Motor neuron (in vitro differentiated cells): ENCODE measurements at regions not wholly inside any gene's neighbourhood (a gene's known extent, or its start where the extent isn't known, plus 50 kb on each side); places are given as distances from the start of the nearest gene placed in this dataset.

Experiments
- ATAC-seq, 8 experiments: fragments of 200-7000 bp; cut with Tn5 transposase; replicated peaks in 6 of 8; 2 replicates each; pipeline ENCODE4 v1.8.0; 2021; ENCODE audit warnings: mild to moderate bottlenecking in 8 of 8, moderate library complexity in 8 of 8
- H3K27ac ChIP-seq, 2 donors: fragments of 250-450 bp; sonication (Bioruptor Pico); 2 replicates each; pipeline ENCODE4 v1.9.0; 2021; ENCODE audit warnings: antibody characterized with exemption in 2 of 2, mild to moderate bottlenecking in 2 of 2, moderate library complexity in 1 of 2
- H3K4me1 ChIP-seq, 2 donors: fragments of 250-450 bp; sonication (Bioruptor Pico); replicated peaks in 1 of 2; 2 replicates each; pipeline ENCODE4 v1.6.1; 2021; ENCODE audit warnings: antibody characterized with exemption in 2 of 2, mild to moderate bottlenecking in 2 of 2, moderate library complexity in 1 of 2
- H3K4me3 ChIP-seq, 5 donors: fragments of 250-450 bp; sonication (Bioruptor Pico); 2 replicates each; pipeline ENCODE4 v1.9.0; 2021; ENCODE audit warnings: antibody characterized with exemption in 5 of 5, mild to moderate bottlenecking in 5 of 5, moderate library complexity in 4 of 5
- WGBS, 10 experiments: fragments of 450-650 bp; shearing (Covaris generic); methylation state at CpG; one replicate each; pipeline ENCODE4 v1.0.0; 2022; 5-methylcytosine and 5-hydroxymethylcytosine counted together
- in situ Hi-C, 9 experiments: fragments of 400-800 bp; cut with MboI; loops; one replicate each; pipeline ENCODE4 v1.15.0; 2021; ENCODE audit warnings: low sequenced_read_pairs in 9 of 9, low pct_unique_long_range_greater_than_20kb in 2 of 9; ENCODE audit not compliant: unreplicated experiment in 9 of 9

GRCh38 chr2:236658974-236659757, 89.5 kb downstream of the ACKR3 start:
- Histone ChIP-seq H3K4me3 (no peak overlapping the region), H3K27ac (no peak overlapping the region), H3K4me1 (peaks cover 18 to 19% of the 10 kb centered on the region in 2 donors)
- in situ Hi-C loops = no loop called here
- 58 to 100% (median 86%) methylated on average over 2 to 14 of the region's 16 CpGs; no CpG with 5 or more reads in 1 of the 10 experiments for WGBS, 10 experiments
- ATAC-seq = no peak

- H3K27ac ChIP-seq = no peak overlapping the region
- WGBS, 10 experiments = 0 to 80% (median 60%) methylated on average over 1 to 4 of the region's 5 CpGs; no CpG with 5 or more reads in 5 of the 10 experiments
- ATAC-seq = peak; percentile 39 to 99 (median 96)
These were observed 90.1 kb downstream of the ACKR3 start for GRCh38 chr2:236659758-236660150.

GRCh38 chr2:236661061-236661761, 91.6 kb downstream of the ACKR3 start:
- in situ Hi-C loops = no loop called here
- Histone ChIP-seq H3K4me3 (no peak overlapping the region), H3K27ac (no peak overlapping the region), H3K4me1 (peaks cover 18 to 19% of the 10 kb centered on the region in 2 donors)
- peak in 3 of 8 experiments; percentile 18 to 23 (median 21) for ATAC-seq
- 0 to 80% (median 37%) methylated on average over 1 to 3 of the region's 4 CpGs; no CpG with 5 or more reads in 4 of the 10 experiments for WGBS, 10 experiments

More at GRCh38 chr2:236659758-236660150, 90.1 kb downstream of the ACKR3 start:
- H3K4me3 ChIP-seq = no peak overlapping the region
- H3K4me1 ChIP-seq = peaks cover 18 to 19% of the 10 kb centered on the region in 2 donors
- in situ Hi-C loops = no loop called here

GRCh38 chr2:236661762-236662110, 92.1 kb downstream of the ACKR3 start:
- 20 to 83% (median 46%) methylated on average over 1 to 2 of the region's 2 CpGs; no CpG with 5 or more reads in 4 of the 10 experiments for WGBS, 10 experiments
- Histone ChIP-seq H3K4me1 (peaks cover 18 to 19% of the 10 kb centered on the region in 2 donors), H3K27ac (no peak overlapping the region), H3K4me3 (no peak overlapping the region)
- no peak for ATAC-seq
- in situ Hi-C loops = no loop called here

- no peak overlapping the region for H3K4me3 ChIP-seq
- no peak overlapping the region for H3K27ac ChIP-seq
- peaks cover 18 to 19% of the 10 kb centered on the region in 2 donors for H3K4me1 ChIP-seq
- in situ Hi-C loops = no loop called here
- 50 to 84% (median 80%) methylated on average over 1 to 8 of the region's 11 CpGs; no CpG with 5 or more reads in 1 of the 10 experiments for WGBS, 10 experiments
- no peak for ATAC-seq
These were observed 92.9 kb downstream of the ACKR3 start for GRCh38 chr2:236662231-236663185.

- ATAC-seq = peak in 1 of 8 experiments; percentile 8
- no peak overlapping the region for H3K4me3 ChIP-seq
- no peak overlapping the region for H3K27ac ChIP-seq
- H3K4me1 ChIP-seq = peaks cover 18 to 19% of the 10 kb centered on the region in 2 donors
- in situ Hi-C loops = no loop called here
- WGBS, 10 experiments = 9 to 100% (median 64%) methylated on average over 2 to 15 of the region's 17 CpGs
These were observed 93.9 kb downstream of the ACKR3 start for GRCh38 chr2:236663287-236664101.

GRCh38 chr2:236664136-236664535, 94.5 kb downstream of the ACKR3 start:
- no peak for ATAC-seq
- Histone ChIP-seq H3K4me3 (no peak overlapping the region), H3K27ac (no peak overlapping the region), H3K4me1 (peaks cover 18 to 19% of the 10 kb centered on the region in 2 donors)
- 24 to 100% (median 82%) methylated on average over 1 to 6 of the region's 6 CpGs; no CpG with 5 or more reads in 2 of the 10 experiments for WGBS, 10 experiments
- in situ Hi-C loops = no loop called here

- H3K27ac ChIP-seq = no peak overlapping the region
- 71 to 100% (median 100%) methylated on average over 1 to 6 of the region's 7 CpGs; no CpG with 5 or more reads in 1 of the 10 experiments for WGBS, 10 experiments
These were observed 95.5 kb downstream of the ACKR3 start for GRCh38 chr2:236665101-236665500.

GRCh38 chr2:236665572-236666118, 96.0 kb downstream of the ACKR3 start:
- Histone ChIP-seq H3K4me1 (peaks cover 5 to 8% of the 10 kb centered on the region in 2 donors), H3K4me3 (no peak overlapping the region), H3K27ac (no peak overlapping the region)
- 0 to 100% (median 83%) methylated on average over 1 to 10 of the region's 11 CpGs for WGBS, 10 experiments
- ATAC-seq = peak in 1 of 8 experiments; percentile 45
- in situ Hi-C loops = no loop called here

More at GRCh38 chr2:236665101-236665500, 95.5 kb downstream of the ACKR3 start:
- Histone ChIP-seq H3K4me1 (peaks cover 9 to 10% of the 10 kb centered on the region in 2 donors), H3K4me3 (no peak overlapping the region)
- in situ Hi-C loops = no loop called here
- no peak for ATAC-seq

GRCh38 chr2:236666646-236667204, 97.1 kb downstream of the ACKR3 start:
- in situ Hi-C loops = no loop called here
- no peak overlapping the region for H3K27ac ChIP-seq
- ATAC-seq = no peak
- H3K4me3 ChIP-seq = no peak overlapping the region
- WGBS, 10 experiments = 63 to 100% (median 95%) methylated on average over 1 to 13 of the region's 14 CpGs; no CpG with 5 or more reads in 1 of the 10 experiments
- H3K4me1 ChIP-seq = peaks cover 6 to 8% of the 10 kb centered on the region in 2 donors

GRCh38 chr2:236667526-236667925, 97.9 kb downstream of the ACKR3 start:
- H3K4me3 ChIP-seq = no peak overlapping the region
- H3K27ac ChIP-seq = no peak overlapping the region
- peaks cover 14 to 16% of the 10 kb centered on the region in 2 donors for H3K4me1 ChIP-seq
- ATAC-seq = no peak
- 43 to 100% (median 95%) methylated on average over 1 to 2 of the region's 4 CpGs; no CpG with 5 or more reads in 4 of the 10 experiments for WGBS, 10 experiments
- in situ Hi-C loops = no loop called here
